ENCODE measurements at regions not wholly inside any gene's neighbourhood (a gene's known extent, or its start where the extent isn't known, plus 50 kb on each side); places are given as distances from the start of the nearest gene placed in this dataset.

- intact Hi-C loops (cut with DNase I) = no loop called here
Observed at GRCh38 chr6:145267076-145267867, 468.0 kb downstream of the EPM2A start.

GRCh38 chr6:145270464-145270863 lies 464.9 kb downstream of the EPM2A start:
- H3K27ac ChIP-seq = no peak overlapping the region
- H3K4me3 ChIP-seq = no peak overlapping the region
- H3K9me3 ChIP-seq = no peaks in the 10 kb centered on the region
- H3K27me3 ChIP-seq = no peaks in the 10 kb centered on the region
- DNase-seq (no peak), ATAC-seq (no peak)
- H3K36me3 ChIP-seq = no peaks in the 10 kb centered on the region
- no peaks in the 10 kb centered on the region for H3K4me1 ChIP-seq
- intact Hi-C loops (cut with DNase I) = no loop called here
- no peak for TF ChIP-seq CTCF (IDR thresholded peaks at IDR 0.05)

More at GRCh38 chr6:145267076-145267867, 468.0 kb downstream of the EPM2A start:
- ATAC-seq (no peak), DNase-seq (no peak)
- Histone ChIP-seq H3K4me3 (no peak overlapping the region), H3K36me3 (no peaks in the 10 kb centered on the region), H3K9me3 (no peaks in the 10 kb centered on the region), H3K4me1 (no peaks in the 10 kb centered on the region), H3K27me3 (no peaks in the 10 kb centered on the region), H3K27ac (no peak overlapping the region)
- TF ChIP-seq CTCF (IDR thresholded peaks at IDR 0.05) = no peak

GRCh38 chr6:145271040-145271439 lies 464.3 kb downstream of the EPM2A start:
- no peaks in the 10 kb centered on the region for H3K9me3 ChIP-seq
- TF ChIP-seq CTCF (IDR thresholded peaks at IDR 0.05) = no peak
- no peaks in the 10 kb centered on the region for H3K4me1 ChIP-seq
- DNase-seq (no peak), ATAC-seq (no peak)
- intact Hi-C loops (cut with DNase I) = no loop called here
- no peak overlapping the region for H3K4me3 ChIP-seq
- H3K27me3 ChIP-seq = no peaks in the 10 kb centered on the region
- no peaks in the 10 kb centered on the region for H3K36me3 ChIP-seq
- no peak overlapping the region for H3K27ac ChIP-seq

GRCh38 chr6:145271577-145271976 lies 463.7 kb downstream of the EPM2A start:
- Histone ChIP-seq H3K27me3 (no peaks in the 10 kb centered on the region), H3K4me1 (no peaks in the 10 kb centered on the region), H3K9me3 (no peaks in the 10 kb centered on the region), H3K36me3 (no peaks in the 10 kb centered on the region), H3K27ac (no peak overlapping the region), H3K4me3 (no peak overlapping the region)
- intact Hi-C loops (cut with DNase I) = no loop called here
- TF ChIP-seq CTCF (IDR thresholded peaks at IDR 0.05) = no peak
- ATAC-seq (no peak), DNase-seq (no peak)

GRCh38 chr6:145272246-145272645 lies 463.1 kb downstream of the EPM2A start:
- H3K27me3 ChIP-seq = no peaks in the 10 kb centered on the region
- no peaks in the 10 kb centered on the region for H3K9me3 ChIP-seq
- no peaks in the 10 kb centered on the region for H3K36me3 ChIP-seq
- DNase-seq = no peak
- TF ChIP-seq CTCF (IDR thresholded peaks at IDR 0.05) = no peak
- no peak for ATAC-seq
- no peak overlapping the region for H3K4me3 ChIP-seq
- no peak overlapping the region for H3K27ac ChIP-seq
- H3K4me1 ChIP-seq = no peaks in the 10 kb centered on the region
- intact Hi-C loops (cut with DNase I) = no loop called here
